Right lobe of liver (tissue), 6 donors: ENCODE measurements at regions not wholly inside any gene's neighbourhood (a gene's known extent, or its start where the extent isn't known, plus 50 kb on each side); places are given as distances from the start of the nearest gene placed in this dataset.

Source experiments
- ATAC-seq, 4 donors: fragments of 200-7000 bp; cut with Tn5 transposase; one replicate each; pipeline ENCODE4 v1.9.1; 2020; ENCODE audit warnings: mild to moderate bottlenecking in 4 of 4, moderate library complexity in 4 of 4
- DNase-seq, 3 donors: peaks; one replicate each; pipeline ENCODE4 v3.0.0-alpha.2; 2020
- H3K27ac ChIP-seq, 3 donors: fragments of 200-600 bp; one replicate each; pipeline ENCODE4 v1.8.0; 2022
- H3K27me3 ChIP-seq, 2 donors: fragments of 200-600 bp; one replicate each; pipeline ENCODE4 v1.8.0; 2022
- H3K36me3 ChIP-seq, 4 donors: fragments of 200-600 bp; sonication (generic) in 1 of 4; one replicate each; pipeline versions ENCODE4 v1.5.1 to v1.8.0; 2017 to 2022; ENCODE audit warnings: control low read depth in 1 of 4
- H3K4me1 ChIP-seq, 4 donors: fragments of 200-600 bp; sonication (generic) in 1 of 4; one replicate each; pipeline versions ENCODE4 v1.5.1 to v1.8.0; 2017 to 2022; ENCODE audit warnings: control low read depth in 1 of 4
- H3K4me3 ChIP-seq, 3 donors: fragments of 200-600 bp; one replicate each; pipeline ENCODE4 v1.8.0; 2022
- H3K9me3 ChIP-seq, 4 donors: fragments of 200-600 bp; sonication (generic) in 1 of 4; one replicate each; pipeline versions ENCODE4 v1.5.1 to v1.8.0; 2017 to 2022; ENCODE audit warnings: control low read depth in 1 of 4
- CTCF ChIP-seq, 4 donors: fragments of 200-600 bp in 3 of 4; fragments of 450-650 bp in 1 of 4; IDR thresholded peaks; one replicate each; pipeline versions ENCODE4 v1.5.1 to v1.8.0; 2016 to 2022; ENCODE audit warnings: antibody characterized with exemption in 4 of 4, mild to moderate bottlenecking in 2 of 4
- POLR2A ChIP-seq: fragments of 450-650 bp; IDR thresholded peaks from one replicate; pipeline ENCODE4 v1.6.1; 2017; ENCODE audit warnings: antibody characterized with exemption, mild to moderate bottlenecking
- WGBS: methylation state at CpG from one replicate; pipeline ENCODE4 v1.1.6; 2018; ENCODE audit warnings: low coverage, low lambda C conversion rate; ENCODE audit not compliant: insufficient coverage; ENCODE audit errors: missing lambda C conversion rate; 5-methylcytosine and 5-hydroxymethylcytosine counted together
- intact Hi-C, 2 donors: fragments of 100-400 bp; cut with DNase I; formaldehyde crosslinking; loops; one replicate each; pipeline versions ENCODE4 v1.11.2 to v1.14.1; 2022
- donor health status: DM: no; HTN: yes; CAD: no.
- donor health status: DM: no; HTN: no; CAD: no.
- donor health status: DM: no; HTN: no; CAD: no.
- donor health status: DM: no; HTN: yes; CAD: no.
- donor health status: DM: no; HTN: yes; CAD: no.

- WGBS = 40% methylated on average over 5 of the region's 5 CpGs
- intact Hi-C loops = no loop called here
Measured at GRCh38 chr13:52931131-52931530, 82.7 kb upstream of the PCDH8 start.

GRCh38 chr13:52929846-52930245, 81.4 kb upstream of the PCDH8 start:
- Histone ChIP-seq H3K27me3 (no peaks in the 10 kb centered on the region), H3K4me3 (no peak overlapping the region), H3K4me1 (no peaks in the 10 kb centered on the region), H3K27ac (no peak overlapping the region), H3K36me3 (no peaks in the 10 kb centered on the region), H3K9me3 (no peaks in the 10 kb centered on the region)
- intact Hi-C loops = no loop called here
- TF ChIP-seq CTCF (IDR thresholded peaks at IDR 0.05) = no peak
- ATAC-seq (no peak), DNase-seq (no peak)
- WGBS = 0% methylated on average over 1 of the region's 2 CpGs

More at GRCh38 chr13:52931131-52931530, 82.7 kb upstream of the PCDH8 start:
- ATAC-seq = no peak
- Histone ChIP-seq H3K27me3 (no peaks in the 10 kb centered on the region), H3K9me3 (no peaks in the 10 kb centered on the region), H3K4me3 (no peak overlapping the region), H3K27ac (no peak overlapping the region), H3K36me3 (no peaks in the 10 kb centered on the region), H3K4me1 (no peaks in the 10 kb centered on the region)
- DNase-seq = no peak
- no peak for TF ChIP-seq CTCF (IDR thresholded peaks at IDR 0.05)
- no peak for TF ChIP-seq POLR2A

- no peak overlapping the region for H3K4me3 ChIP-seq
- no peaks in the 10 kb centered on the region for H3K4me1 ChIP-seq
- no peaks in the 10 kb centered on the region for H3K9me3 ChIP-seq
- DNase-seq = no peak
- no peak overlapping the region for H3K27ac ChIP-seq
- TF ChIP-seq CTCF (IDR thresholded peaks at IDR 0.05) (no peak), POLR2A (no peak)
- 61% methylated on average over 2 of the region's 2 CpGs for WGBS
- intact Hi-C loops = no loop called here
- no peaks in the 10 kb centered on the region for H3K36me3 ChIP-seq
- H3K27me3 ChIP-seq = no peaks in the 10 kb centered on the region
- no peak for ATAC-seq
Measured at GRCh38 chr13:52926971-52927370, 78.5 kb upstream of the PCDH8 start.

GRCh38 chr13:52925775-52926285, 77.4 kb upstream of the PCDH8 start:
- no peaks in the 10 kb centered on the region for H3K4me1 ChIP-seq

More at GRCh38 chr13:52925775-52926285, 77.4 kb upstream of the PCDH8 start:
- Histone ChIP-seq H3K27ac (no peak overlapping the region), H3K36me3 (no peaks in the 10 kb centered on the region), H3K4me3 (no peak overlapping the region), H3K9me3 (no peaks in the 10 kb centered on the region), H3K27me3 (no peaks in the 10 kb centered on the region)
- intact Hi-C loops = no loop called here
- TF ChIP-seq POLR2A (no peak), CTCF (IDR thresholded peaks at IDR 0.05) (no peak)
- ATAC-seq = no peak
- 42% methylated on average over 6 of the region's 13 CpGs for WGBS
- no peak for DNase-seq
